HG03565 (cell line): ENCODE measurements at regions not wholly inside any gene's neighbourhood (a gene's known extent, or its start where the extent isn't known, plus 50 kb on each side); places are given as distances from the start of the nearest gene placed in this dataset.
"Not testable (repeated sequence)": the region's sequence is repeated elsewhere in the genome, so short reads cannot be mapped to it uniquely, and the experiment has no call there.

Source experiments
- ATAC-seq: cut with Tn5 transposase; IDR thresholded peaks from one replicate; pipeline ENCODE4 v1.9.1; 2021; ENCODE audit warnings: mild to moderate bottlenecking, moderate library complexity; ENCODE audit not compliant: unreplicated experiment

DNA sequence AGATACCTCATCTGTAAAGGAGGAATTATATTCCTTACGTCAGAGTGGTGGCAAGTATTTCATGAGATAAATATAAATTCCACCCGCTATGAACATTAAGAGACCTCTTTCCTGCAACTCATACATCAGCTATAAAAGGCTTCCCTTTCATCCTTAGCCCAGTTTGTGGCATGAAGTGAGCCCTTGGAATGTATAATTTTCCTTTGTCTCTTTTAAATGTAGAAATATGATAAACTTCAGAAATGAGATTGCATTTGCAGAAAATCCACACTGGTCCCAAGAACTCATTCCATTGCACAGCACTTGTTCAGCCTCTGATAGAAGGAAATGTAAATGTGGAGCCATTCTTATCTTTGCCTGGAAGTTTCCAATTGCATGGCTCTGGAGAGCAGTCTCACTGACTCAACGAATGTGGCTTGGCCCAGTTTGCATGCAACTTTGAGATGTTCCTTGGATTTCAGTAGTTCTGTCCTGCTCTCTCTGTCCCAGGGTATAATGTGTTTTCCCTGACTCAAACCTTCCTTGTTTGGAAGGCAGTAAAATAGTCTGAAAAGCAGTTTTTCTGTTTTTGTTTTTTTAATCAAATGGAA, 746.4 kb downstream of the CDH11 start:
- no peak for ATAC-seq

- ATAC-seq: no peak
Measured at GRCh38 chr16:64370112-64370511, 751.8 kb downstream of the CDH11 start.

- no peak for ATAC-seq
Measured at GRCh38 chr16:64365448-64365931, 756.4 kb downstream of the CDH11 start.

DNA sequence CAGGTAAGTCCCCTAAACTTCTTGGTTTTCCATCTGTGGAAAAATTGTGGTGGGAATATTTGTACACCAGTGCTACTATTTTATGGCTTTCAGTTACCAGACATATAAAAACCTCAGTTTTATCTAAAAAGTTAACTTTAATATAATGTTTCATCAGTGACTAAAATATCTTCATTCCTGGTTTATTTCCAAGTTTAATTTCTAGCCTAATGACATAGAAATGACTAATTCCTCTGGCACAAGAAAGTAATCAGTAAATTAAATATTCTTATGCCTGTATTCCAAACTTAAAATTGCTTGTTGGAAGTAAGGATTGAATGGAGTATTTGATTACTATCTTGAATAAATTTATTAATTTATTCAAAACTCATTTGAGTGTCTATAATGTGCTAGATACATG, 757.0 kb downstream of the CDH11 start:
- no peak for ATAC-seq

GRCh38 chr16:64364416-64364815, 757.4 kb downstream of the CDH11 start:
- ATAC-seq: no peak

DNA sequence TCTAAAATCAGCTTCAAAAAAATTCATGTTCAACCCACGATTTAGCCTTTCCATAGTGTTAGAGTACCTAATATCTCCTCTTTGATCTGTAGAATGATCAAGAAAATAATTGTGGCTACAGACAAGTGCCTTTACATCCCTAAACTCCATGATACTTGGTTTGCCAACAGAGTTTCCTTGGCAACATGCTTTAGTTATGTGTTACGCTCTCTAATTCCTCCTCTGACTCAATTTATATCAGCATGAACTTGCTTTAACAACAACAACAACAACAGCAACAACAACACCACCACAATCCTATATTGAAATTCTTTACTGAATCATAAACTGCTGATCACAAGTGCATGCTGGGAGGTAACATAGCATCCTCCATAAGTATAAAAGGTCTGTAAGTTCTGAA, 757.8 kb downstream of the CDH11 start:
- ATAC-seq: no peak

GRCh38 chr16:64363039-64363438, 758.8 kb downstream of the CDH11 start:
- ATAC-seq: no peak

- ATAC-seq: no peak
Measured at GRCh38 chr16:64362193-64362592, 759.7 kb downstream of the CDH11 start.

DNA sequence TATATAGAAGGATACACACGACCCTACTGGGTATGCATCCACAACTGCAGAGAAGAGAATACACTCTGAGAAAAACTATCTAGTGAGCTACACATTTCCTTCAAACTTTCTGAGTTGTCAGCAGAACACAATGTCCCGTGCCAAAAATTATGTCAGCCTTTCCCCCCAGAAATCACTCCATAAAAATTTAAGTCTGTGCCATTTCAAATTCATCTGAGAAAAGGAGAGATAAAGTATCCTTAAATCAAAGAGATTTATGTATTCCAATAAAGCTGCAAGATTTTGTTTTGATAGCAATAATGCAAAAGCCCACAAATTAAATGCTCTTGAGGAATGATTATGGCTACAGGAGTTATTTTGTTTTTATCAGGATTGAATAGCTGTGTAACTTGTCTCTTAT, 760.1 kb downstream of the CDH11 start:
- ATAC-seq: no peak

GRCh38 chr16:64358291-64358690, 763.6 kb downstream of the CDH11 start:
- no peak for ATAC-seq

GRCh38 chr16:64356267-64356666, 765.6 kb downstream of the CDH11 start:
- no peak for ATAC-seq

DNA sequence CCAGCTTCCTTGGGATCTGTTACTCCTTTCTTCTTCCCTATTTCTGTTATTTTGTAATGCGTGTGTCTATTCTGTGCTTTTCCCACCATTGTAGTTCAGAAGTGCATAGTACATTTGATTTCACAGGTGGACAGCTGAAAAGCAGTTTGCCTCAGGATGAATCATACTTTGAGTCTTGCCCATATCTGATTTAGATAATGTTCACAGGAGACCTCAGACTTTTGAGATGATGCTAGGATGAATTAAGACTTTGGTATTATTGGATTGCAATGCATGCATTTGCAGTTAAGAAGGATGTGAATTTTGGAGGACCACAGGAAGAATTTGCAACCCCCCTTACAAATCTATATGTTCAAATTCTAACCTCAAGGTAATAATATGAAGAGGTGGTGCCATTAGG, 769.6 kb downstream of the CDH11 start:
- no peak for ATAC-seq

DNA sequence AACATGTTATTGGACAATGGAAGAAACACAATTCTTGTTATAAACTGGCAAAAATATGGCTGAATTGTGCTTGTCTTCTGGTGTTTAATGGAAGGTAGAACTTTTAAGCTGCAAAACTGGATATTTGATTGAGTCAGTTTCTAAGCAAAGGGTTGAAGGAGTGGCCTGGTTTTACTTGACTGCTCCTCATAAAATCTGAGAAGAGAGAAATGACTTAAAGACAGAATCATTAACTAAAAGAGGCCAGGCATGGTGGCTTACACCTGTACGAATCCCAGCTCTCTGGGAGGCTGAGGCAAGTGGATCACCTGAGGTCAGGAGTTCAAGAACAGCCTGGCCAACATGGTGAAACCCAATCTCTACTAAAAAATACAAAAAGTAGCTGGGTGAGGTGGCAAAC, 770.7 kb downstream of the CDH11 start:
- no peak for ATAC-seq

DNA sequence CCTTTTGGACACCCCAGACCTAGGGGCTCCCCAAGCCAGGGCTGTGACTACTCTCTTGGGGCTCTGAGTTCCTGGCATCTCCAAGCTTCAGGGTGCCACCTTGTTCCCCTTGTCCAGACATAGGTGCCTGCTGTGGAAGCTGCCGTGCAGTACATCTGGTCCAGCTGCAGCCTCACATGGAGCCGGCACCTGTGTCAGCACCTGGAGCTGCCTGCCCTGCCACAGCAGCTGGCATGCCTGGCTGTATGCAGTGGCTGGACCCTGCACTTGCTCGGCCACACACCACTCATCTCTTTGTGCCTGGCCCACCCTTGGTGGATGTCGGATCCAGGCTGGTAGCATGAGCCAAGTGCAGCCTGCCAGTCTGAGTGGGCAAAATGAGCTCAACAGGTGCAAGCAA, 775.8 kb downstream of the CDH11 start:
- no peak for ATAC-seq

DNA sequence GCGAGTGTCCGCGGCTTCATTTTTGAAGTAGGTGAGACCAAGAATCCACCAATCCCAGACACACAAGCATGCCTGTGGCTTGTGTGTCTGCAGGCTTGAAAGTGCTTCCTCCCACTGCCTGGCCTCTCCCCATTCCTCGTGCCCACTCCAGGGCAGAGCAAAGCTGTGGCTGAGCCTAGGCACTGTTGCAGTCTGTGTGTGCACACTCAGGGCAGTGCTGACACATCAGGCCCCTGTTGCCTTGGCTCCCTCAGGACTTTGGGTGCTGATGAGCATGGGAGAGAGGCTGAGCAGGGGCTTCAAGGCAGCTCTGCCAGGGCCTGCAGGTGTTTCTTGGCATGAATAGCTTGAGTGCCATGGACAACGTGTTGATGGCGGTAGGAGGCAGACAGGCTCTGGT, 776.7 kb downstream of the CDH11 start:
- ATAC-seq: no peak

DNA sequence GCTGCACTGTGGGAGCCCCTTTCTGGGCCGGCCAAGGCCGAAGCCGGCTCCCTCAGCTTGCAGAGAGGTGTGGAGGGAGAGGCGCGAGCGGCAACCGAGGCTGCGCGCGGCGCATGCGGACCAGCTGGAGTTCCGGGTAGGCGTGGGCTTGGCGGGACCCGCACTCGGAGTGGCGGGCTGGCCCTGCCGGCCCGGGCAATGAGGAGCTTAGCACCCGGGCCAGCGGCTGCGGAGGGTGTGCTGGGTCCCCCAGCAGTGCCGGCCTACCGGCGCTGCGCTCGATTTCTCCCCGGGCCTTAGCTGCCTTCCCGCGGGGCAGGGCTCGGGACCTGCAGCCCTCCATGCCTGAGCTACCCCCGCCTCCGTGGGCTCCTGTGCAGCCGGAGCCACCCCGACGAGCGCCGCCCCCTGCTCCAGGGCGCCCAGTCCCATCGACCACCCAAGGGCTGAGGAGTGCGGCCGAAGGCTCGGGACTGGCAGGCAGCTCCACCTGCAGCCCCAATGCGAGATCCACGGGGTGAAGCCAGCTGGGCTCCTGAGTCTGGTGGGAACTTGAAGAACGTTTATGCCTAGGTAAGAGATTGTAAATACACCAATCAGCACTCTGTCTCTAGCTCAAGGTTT, 777.9 kb downstream of the CDH11 start:
- ATAC-seq: not testable (repeated sequence)

DNA sequence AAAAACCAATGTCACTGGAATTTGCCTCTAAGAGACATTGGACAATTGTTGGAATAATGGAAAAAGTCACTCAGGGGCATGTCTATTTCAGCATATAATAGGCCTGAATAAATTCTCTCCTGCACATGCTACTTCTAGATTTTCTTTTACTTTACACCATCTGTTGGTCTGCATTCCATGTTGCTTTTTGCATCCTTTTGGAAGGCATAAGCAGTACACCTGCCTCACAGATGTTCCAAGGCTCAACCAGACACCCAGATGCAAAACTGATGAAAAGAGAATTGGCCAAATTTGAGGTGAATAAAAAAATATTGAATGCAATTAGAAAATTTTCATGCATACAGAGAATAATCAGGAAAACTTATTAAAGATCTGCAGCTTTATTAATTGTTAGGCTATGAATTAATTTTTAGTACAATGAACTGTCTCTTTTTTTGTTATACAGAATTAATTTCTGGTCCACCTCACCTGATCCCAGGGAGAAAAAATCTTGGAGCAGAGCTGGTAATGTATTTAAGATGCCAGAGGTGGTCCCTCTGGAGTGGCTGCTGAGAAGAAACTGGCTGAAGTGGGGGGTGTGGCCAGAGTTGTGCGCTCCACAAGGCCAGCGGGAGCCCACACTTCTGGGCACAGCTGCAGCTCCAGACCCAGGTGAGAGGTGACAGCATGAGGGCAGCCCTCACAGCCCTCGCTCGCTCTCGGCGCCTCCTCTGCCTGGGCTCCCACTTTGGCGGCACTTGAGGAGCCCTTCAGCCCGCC, 778.6 kb downstream of the CDH11 start:
- no peak for ATAC-seq

DNA sequence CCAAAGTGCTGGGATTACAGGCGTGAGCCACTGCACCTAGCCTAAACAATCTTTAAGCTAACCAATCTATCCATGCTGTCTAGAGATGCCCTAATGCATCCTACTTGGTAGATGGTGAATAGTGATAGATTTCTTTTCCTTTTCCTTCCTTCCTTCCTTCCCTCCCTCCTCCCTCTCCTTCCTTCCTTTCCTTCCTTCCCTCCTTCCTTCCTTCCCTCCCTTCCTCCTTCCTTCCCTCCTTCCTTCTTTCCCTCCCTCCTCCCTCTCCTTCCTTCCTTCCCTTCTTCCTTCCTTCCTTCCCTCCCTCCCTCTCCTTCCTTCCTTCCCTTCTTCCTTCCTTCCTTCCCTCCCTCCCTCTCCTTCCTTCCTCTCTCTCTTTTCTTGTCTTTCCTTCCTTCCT, 780.5 kb downstream of the CDH11 start:
- not testable (repeated sequence) for ATAC-seq

DNA sequence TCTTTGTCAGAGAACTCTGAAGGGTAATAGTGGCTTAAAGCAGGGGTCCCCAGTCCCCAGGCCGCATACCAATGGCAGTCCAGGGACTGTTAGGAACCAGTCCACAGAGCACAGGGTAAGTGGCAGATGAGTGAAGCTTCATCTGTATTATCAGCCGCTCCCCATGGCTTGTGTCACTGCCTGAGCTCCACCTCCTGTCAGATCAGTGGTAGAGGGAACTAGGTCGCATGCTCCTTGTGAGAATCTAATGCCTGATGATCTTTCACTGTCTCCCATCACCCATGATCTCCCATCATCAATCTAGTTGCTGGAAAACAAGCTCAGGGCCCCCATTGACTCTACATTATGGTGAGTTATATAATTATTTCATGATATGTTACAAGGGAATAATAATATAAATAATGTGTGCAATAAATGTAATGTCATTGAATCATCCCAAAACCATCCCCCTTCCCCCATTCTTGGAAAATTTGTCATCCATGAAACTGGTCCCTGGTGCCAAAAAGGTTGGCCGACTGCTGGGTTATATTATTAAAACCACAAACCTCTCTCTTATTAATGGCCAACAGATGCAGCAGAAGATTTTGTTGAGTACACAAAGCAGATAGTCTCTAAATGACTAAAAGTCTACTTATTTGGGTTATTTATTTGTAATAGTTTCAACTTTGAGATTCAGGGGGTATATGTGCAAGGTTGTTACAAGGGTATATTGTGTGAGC, 782.7 kb downstream of the CDH11 start:
- no peak for ATAC-seq

- no peak for ATAC-seq
Measured at GRCh38 chr16:64321881-64322280, 800.0 kb downstream of the CDH11 start.

DNA sequence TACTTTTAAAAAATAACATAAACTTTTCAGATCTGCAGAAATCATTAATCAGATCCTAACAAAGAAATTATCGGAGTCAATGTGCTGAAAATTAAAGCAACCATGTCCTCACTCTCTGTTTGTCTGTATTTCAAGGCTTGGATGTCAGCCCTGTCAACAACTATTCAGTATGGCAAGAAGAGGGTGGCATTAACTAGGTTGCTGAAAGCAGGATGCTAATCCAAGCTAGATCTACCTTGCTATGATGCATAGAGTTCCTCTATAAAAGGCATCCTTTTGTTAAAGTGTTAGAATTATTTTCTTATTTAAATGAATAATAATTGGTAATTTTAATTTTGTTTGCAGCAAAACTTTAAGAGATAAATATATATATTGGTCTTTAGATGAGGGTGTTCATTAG, 800.8 kb downstream of the CDH11 start:
- ATAC-seq: no peak

DNA sequence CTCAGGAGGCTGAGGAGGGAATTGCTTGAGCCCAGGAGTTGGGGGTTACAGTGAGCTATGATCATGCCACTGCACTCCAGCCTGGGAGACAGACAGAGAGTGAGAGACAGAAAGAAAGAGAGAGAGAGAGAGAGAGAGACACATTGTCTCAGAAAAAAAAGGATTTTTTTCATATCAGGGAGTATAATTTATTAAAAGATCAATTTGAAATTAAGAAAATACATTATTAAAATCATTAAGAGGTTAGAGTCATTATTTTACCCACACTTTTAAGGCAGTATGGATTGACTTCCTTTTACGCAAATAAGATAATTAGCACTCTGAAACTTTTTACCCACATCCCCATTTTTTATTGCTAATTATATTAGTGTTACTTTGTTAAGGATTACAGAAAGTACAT, 804.3 kb downstream of the CDH11 start:
- no peak for ATAC-seq
